ENCODE measurements at regions not wholly inside any gene's neighbourhood (a gene's known extent, or its start where the extent isn't known, plus 50 kb on each side); places are given as distances from the start of the nearest gene placed in this dataset.

- no peak for DNase-seq
Measured at GRCh38 chr18:41206341-41206830, 748.6 kb upstream of the PIK3C3 start.

- DNase-seq, result no peak
Measured at GRCh38 chr18:41199212-41199611, 755.8 kb upstream of the PIK3C3 start.

GRCh38 chr18:41197967-41198366 is 757.1 kb upstream of the PIK3C3 start:
- no peak for DNase-seq

- no peak for DNase-seq
Measured at GRCh38 chr18:41170346-41170745, 784.7 kb upstream of the PIK3C3 start.

- no peak for DNase-seq
Measured at GRCh38 chr18:41165625-41166024, 789.4 kb upstream of the PIK3C3 start.

- DNase-seq, result no peak
Measured at GRCh38 chr18:41162781-41163180, 792.3 kb upstream of the PIK3C3 start.

- no peak for DNase-seq
Measured at GRCh38 chr18:41162191-41162590, 792.8 kb upstream of the PIK3C3 start.

GRCh38 chr18:41155910-41156851 is 798.9 kb upstream of the PIK3C3 start:
- no peak for DNase-seq

- no peak for DNase-seq
Measured at GRCh38 chr18:41155025-41155424, 800.0 kb upstream of the PIK3C3 start.

- no peak for DNase-seq
Measured at GRCh38 chr18:41153871-41154270, 801.2 kb upstream of the PIK3C3 start.

GRCh38 chr18:41150316-41150715 is 804.7 kb upstream of the PIK3C3 start:
- no peak for DNase-seq

GRCh38 chr18:41146301-41146700 is 808.7 kb upstream of the PIK3C3 start:
- DNase-seq, result no peak

GRCh38 chr18:41145516-41145915 is 809.5 kb upstream of the PIK3C3 start:
- no peak for DNase-seq

GRCh38 chr18:41144441-41144840 is 810.6 kb upstream of the PIK3C3 start:
- DNase-seq, result no peak

GRCh38 chr18:41140506-41140905 is 814.5 kb upstream of the PIK3C3 start:
- DNase-seq, result no peak

- no peak for DNase-seq
Measured at GRCh38 chr18:41135146-41135545, 819.9 kb upstream of the PIK3C3 start.

- DNase-seq, result no peak
Measured at GRCh38 chr18:41134426-41134825, 820.6 kb upstream of the PIK3C3 start.

GRCh38 chr18:41131050-41131449 is 824.0 kb upstream of the PIK3C3 start:
- DNase-seq, result no peak

- DNase-seq, result no peak
Measured at GRCh38 chr18:41128545-41128944, 826.5 kb upstream of the PIK3C3 start.

GRCh38 chr18:41128126-41128525 is 826.9 kb upstream of the PIK3C3 start:
- no peak for DNase-seq

GRCh38 chr18:41126541-41127235 is 828.3 kb upstream of the PIK3C3 start:
- DNase-seq, result no peak

- DNase-seq, result no peak
Measured at GRCh38 chr18:41121116-41121826, 833.8 kb upstream of the PIK3C3 start.

- DNase-seq, result no peak
Measured at GRCh38 chr18:41119031-41119430, 836.0 kb upstream of the PIK3C3 start.

All from activated CD4-positive, alpha-beta T cell treated with anti-CD3 and anti-CD28 coated beads, Interleukin-2, amount 50 U/mL, for 48 hours (primary cell).